Breast epithelium (tissue), 3 donors: ENCODE measurements at regions not wholly inside any gene's neighbourhood (a gene's known extent, or its start where the extent isn't known, plus 50 kb on each side); places are given as distances from the start of the nearest gene placed in this dataset.

Experiments used
- POLR2A ChIP-seq: fragments of 450-650 bp; IDR thresholded peaks from one replicate; pipeline ENCODE4 v1.6.1; 2016; ENCODE audit warnings: antibody characterized with exemption, mild to moderate bottlenecking, moderate library complexity
- POLR2AphosphoS5 ChIP-seq, 3 donors: sonication (generic); formaldehyde crosslinking; IDR thresholded peaks; one replicate each; pipeline ENCODE4 v1.6.1; 2017; ENCODE audit warnings: antibody characterized with exemption in 3 of 3
- TF ChIP-seq, protein P1 (sequence below), 3 donors: fragments of 450-650 bp; IDR thresholded peaks; one replicate each; pipeline ENCODE4 v1.5.1; 2016 to 2017; ENCODE audit warnings: antibody characterized with exemption in 3 of 3, mild to moderate bottlenecking in 3 of 3, moderate library complexity in 3 of 3

DNA sequence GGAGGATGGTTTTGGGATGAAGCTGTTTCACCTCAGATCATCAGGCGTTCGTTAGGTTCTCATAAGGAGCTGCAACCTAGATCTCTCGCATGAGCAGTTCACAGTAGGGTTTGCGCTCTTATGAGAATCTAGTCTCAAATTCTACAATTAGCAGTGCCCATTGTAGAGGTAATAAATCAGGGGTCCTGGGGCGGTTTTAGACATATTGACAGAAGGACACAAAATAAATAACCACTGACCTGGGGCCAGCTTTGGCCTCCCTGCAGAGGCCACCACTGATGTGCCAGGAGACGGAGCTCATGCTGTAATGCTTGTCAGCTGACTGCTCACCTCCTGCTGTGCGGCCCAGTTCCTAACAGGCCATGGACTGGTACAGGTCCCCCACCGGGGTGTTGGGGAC lies 67.6 kb upstream of the SPATA31D4 start:
- TF ChIP-seq, protein P1, sequence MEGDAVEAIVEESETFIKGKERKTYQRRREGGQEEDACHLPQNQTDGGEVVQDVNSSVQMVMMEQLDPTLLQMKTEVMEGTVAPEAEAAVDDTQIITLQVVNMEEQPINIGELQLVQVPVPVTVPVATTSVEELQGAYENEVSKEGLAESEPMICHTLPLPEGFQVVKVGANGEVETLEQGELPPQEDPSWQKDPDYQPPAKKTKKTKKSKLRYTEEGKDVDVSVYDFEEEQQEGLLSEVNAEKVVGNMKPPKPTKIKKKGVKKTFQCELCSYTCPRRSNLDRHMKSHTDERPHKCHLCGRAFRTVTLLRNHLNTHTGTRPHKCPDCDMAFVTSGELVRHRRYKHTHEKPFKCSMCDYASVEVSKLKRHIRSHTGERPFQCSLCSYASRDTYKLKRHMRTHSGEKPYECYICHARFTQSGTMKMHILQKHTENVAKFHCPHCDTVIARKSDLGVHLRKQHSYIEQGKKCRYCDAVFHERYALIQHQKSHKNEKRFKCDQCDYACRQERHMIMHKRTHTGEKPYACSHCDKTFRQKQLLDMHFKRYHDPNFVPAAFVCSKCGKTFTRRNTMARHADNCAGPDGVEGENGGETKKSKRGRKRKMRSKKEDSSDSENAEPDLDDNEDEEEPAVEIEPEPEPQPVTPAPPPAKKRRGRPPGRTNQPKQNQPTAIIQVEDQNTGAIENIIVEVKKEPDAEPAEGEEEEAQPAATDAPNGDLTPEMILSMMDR (IDR thresholded peaks at IDR 0.05): no peak
- TF ChIP-seq POLR2A (no peak), POLR2AphosphoS5 (IDR thresholded peaks at IDR 0.05) (no peak)
